T-helper 1 cell treated with Interleukin-12 subunit alpha and Interleukin-12 subunit beta and Interleukin-4 antibody, amounts not matched to agents 30 ng/mL and 1 ng/mL, for 36 hours (primary cell): ENCODE measurements at regions not wholly inside any gene's neighbourhood (a gene's known extent, or its start where the extent isn't known, plus 50 kb on each side); places are given as distances from the start of the nearest gene placed in this dataset.
"Not testable (repeated sequence)": the region's sequence is repeated elsewhere in the genome, so short reads cannot be mapped to it uniquely, and the experiment has no call there.

Source experiments
- intact Hi-C: fragments of 100-400 bp; cut with micrococcal nuclease; formaldehyde crosslinking; loops from one replicate; pipeline ENCODE4 v1.15.1; 2024

GRCh38 chr1:25171013-25171412 lies 61.3 kb downstream of the SYF2 start:
- intact Hi-C loops = not testable (repeated sequence)

- intact Hi-C loops = no loop called here
These were observed 61.9 kb downstream of the SYF2 start for GRCh38 chr1:25170439-25170838.

- intact Hi-C loops = no loop called here
These were observed 62.7 kb downstream of the SYF2 start for GRCh38 chr1:25169610-25170009.

- intact Hi-C loops = no loop called here
These were observed 63.1 kb downstream of the SYF2 start for GRCh38 chr1:25169168-25169567.

GRCh38 chr1:25168193-25169071 lies 63.9 kb downstream of the SYF2 start:
- intact Hi-C loops = no loop called here

- intact Hi-C loops = no loop called here
These were observed 64.8 kb downstream of the SYF2 start for GRCh38 chr1:25167269-25168192.

GRCh38 chr1:25166847-25167246 lies 65.5 kb downstream of the SYF2 start:
- intact Hi-C loops = no loop called here

- intact Hi-C loops = no loop called here
These were observed 68.3 kb downstream of the SYF2 start for GRCh38 chr1:25163986-25164385.

- intact Hi-C loops = no loop called here
These were observed 70.3 kb downstream of the SYF2 start for GRCh38 chr1:25161981-25162380.

GRCh38 chr1:25157846-25158245 lies 74.5 kb downstream of the SYF2 start:
- intact Hi-C loops = no loop called here

GRCh38 chr1:25150985-25151495 lies 81.3 kb downstream of the SYF2 start:
- intact Hi-C loops = no loop called here

GRCh38 chr1:25148673-25149300 lies 83.5 kb downstream of the SYF2 start:
- intact Hi-C loops = loop anchor here (1.0 to 2.0 kb wide), 5 partner anchors 32 to 300 kb away; no protein-coding TSS in a partner anchor

GRCh38 chr1:25146451-25146855 lies 85.8 kb downstream of the SYF2 start:
- intact Hi-C loops = no loop called here

- intact Hi-C loops = no loop called here
These were observed 86.4 kb downstream of the SYF2 start for GRCh38 chr1:25145775-25146393.

- intact Hi-C loops = no loop called here
These were observed 92.1 kb downstream of the SYF2 start for GRCh38 chr1:25140073-25140797.

GRCh38 chr1:25137521-25138395 lies 94.5 kb downstream of the SYF2 start:
- intact Hi-C loops = no loop called here

- intact Hi-C loops = no loop called here
These were observed 95.2 kb downstream of the SYF2 start for GRCh38 chr1:25137106-25137505.

GRCh38 chr1:25135909-25136308 lies 96.4 kb downstream of the SYF2 start:
- intact Hi-C loops = no loop called here

GRCh38 chr1:25134801-25135461 lies 97.4 kb downstream of the SYF2 start:
- intact Hi-C loops = no loop called here
